A549 (cell line): ENCODE measurements at regions not wholly inside any gene's neighbourhood (a gene's known extent, or its start where the extent isn't known, plus 50 kb on each side); places are given as distances from the start of the nearest gene placed in this dataset.

ENCODE experiments used
- BHLHE40 ChIP-seq: IDR thresholded peaks from 2 replicates; pipeline ENCODE4 v1.6.1; 2012; ENCODE audit warnings: low read depth, low read length, inconsistent platforms
- EP300 ChIP-seq, 2 experiments: fragments of >200 bp; sonication (Bioruptor Twin); formaldehyde crosslinking; IDR thresholded peaks; 2 replicates in 1 of 2; 3 replicates in 1 of 2; pipeline ENCODE4 v1.6.1; 2016 to 2017
- ESRRA ChIP-seq: fragments of 150-350 bp; IDR thresholded peaks from 2 replicates; pipeline ENCODE4 v1.6.1; 2014; ENCODE audit warnings: mild to moderate bottlenecking, low read length, borderline replicate concordance
- JUNB ChIP-seq: fragments of >200 bp; sonication (Bioruptor Twin); formaldehyde crosslinking; IDR thresholded peaks from 2 replicates; pipeline ENCODE4 v1.6.1; 2016
- MYC ChIP-seq: IDR thresholded peaks from 2 replicates; pipeline ENCODE4 v1.6.1; 2012; ENCODE audit warnings: mild to moderate bottlenecking, inconsistent platforms, low read length, improper control_type of control experiment, borderline replicate concordance
- POLR2A ChIP-seq: IDR thresholded peaks from 2 replicates; pipeline ENCODE4 v1.6.1; 2012; ENCODE audit warnings: mild to moderate bottlenecking, low read length
- POLR2AphosphoS2 ChIP-seq: conservative IDR thresholded peaks from 2 replicates; pipeline ENCODE4 v1.6.1; 2012; ENCODE audit warnings: low read length, improper control_type of control experiment, inconsistent platforms
- RAD21 ChIP-seq, 2 experiments: fragments of >200 bp in 1 of 2; sonication (Bioruptor Twin) in 1 of 2; formaldehyde crosslinking in 1 of 2; IDR thresholded peaks in 1 of 2; conservative IDR thresholded peaks in 1 of 2; 2 replicates in 1 of 2; 3 replicates in 1 of 2; pipeline ENCODE4 v1.6.1; 2012 to 2018; ENCODE audit warnings: inconsistent platforms in 1 of 2
- ZC3H11A ChIP-seq: fragments of 450-650 bp; IDR thresholded peaks from 2 replicates; pipeline ENCODE4 v1.6.1; 2014; ENCODE audit warnings: antibody characterized with exemption, mild to moderate bottlenecking
- TF ChIP-seq, protein P1 (sequence below): fragments of >200 bp; sonication (Bioruptor Twin); formaldehyde crosslinking; IDR thresholded peaks from 3 replicates; pipeline ENCODE4 v1.5.1; 2016

DNA sequence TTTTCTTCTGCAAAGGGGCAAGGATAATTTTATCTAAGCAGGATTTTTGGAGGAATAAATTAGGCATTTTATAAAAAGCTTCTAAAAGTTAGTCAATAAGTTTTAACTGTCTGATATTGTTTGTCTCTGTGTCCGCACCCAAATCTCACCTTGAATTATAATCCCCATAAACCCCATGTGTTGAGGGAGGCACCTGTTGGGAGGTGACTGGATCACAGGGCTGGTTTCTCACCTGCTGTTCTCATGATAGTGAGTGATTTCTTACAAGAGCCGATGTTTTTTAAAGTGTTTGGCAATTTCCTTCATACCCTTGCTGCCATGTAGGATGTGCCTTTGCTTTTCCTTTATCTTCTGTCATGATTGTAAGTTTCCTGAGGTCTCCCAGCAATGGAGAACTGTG, 481.4 kb downstream of the GBA3 start:
- TF ChIP-seq MYC (no peak), ZC3H11A (no peak), ESRRA (no peak), JUNB (no peak), POLR2A (no peak), EP300 (IDR thresholded peaks at IDR 0.05) (no peak), POLR2AphosphoS2 (no peak), RAD21 (conservative IDR thresholded peaks at IDR 0.05 in 1 of 2, IDR thresholded peaks at IDR 0.05 in 1 of 2) (no peak), BHLHE40 (no peak)
- TF ChIP-seq, protein P1, sequence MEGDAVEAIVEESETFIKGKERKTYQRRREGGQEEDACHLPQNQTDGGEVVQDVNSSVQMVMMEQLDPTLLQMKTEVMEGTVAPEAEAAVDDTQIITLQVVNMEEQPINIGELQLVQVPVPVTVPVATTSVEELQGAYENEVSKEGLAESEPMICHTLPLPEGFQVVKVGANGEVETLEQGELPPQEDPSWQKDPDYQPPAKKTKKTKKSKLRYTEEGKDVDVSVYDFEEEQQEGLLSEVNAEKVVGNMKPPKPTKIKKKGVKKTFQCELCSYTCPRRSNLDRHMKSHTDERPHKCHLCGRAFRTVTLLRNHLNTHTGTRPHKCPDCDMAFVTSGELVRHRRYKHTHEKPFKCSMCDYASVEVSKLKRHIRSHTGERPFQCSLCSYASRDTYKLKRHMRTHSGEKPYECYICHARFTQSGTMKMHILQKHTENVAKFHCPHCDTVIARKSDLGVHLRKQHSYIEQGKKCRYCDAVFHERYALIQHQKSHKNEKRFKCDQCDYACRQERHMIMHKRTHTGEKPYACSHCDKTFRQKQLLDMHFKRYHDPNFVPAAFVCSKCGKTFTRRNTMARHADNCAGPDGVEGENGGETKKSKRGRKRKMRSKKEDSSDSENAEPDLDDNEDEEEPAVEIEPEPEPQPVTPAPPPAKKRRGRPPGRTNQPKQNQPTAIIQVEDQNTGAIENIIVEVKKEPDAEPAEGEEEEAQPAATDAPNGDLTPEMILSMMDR, result no peak
